ENCODE measurements at regions not wholly inside any gene's neighbourhood (a gene's known extent, or its start where the extent isn't known, plus 50 kb on each side); places are given as distances from the start of the nearest gene placed in this dataset.
"Not testable (repeated sequence)": the region's sequence is repeated elsewhere in the genome, so short reads cannot be mapped to it uniquely, and the experiment has no call there.

- DNase-seq (ENCODE audit: low spot score): no peak
- no peak for ATAC-seq
These were observed 191.6 kb upstream of the CCN2 start for GRCh38 chr6:132142768-132143167.

- no peak for ATAC-seq
- no peak for DNase-seq (ENCODE audit: low spot score)
These were observed 191.1 kb upstream of the CCN2 start for GRCh38 chr6:132142308-132142707.

- DNase-seq (ENCODE audit: low spot score) (no peak), ATAC-seq (no peak)
These were observed 189.0 kb upstream of the CCN2 start for GRCh38 chr6:132140189-132140588.

GRCh38 chr6:132139611-132140010 is 188.4 kb upstream of the CCN2 start:
- ATAC-seq: no peak
- DNase-seq (ENCODE audit: low spot score): no peak

GRCh38 chr6:132136981-132137380 is 185.8 kb upstream of the CCN2 start:
- no peak for DNase-seq (ENCODE audit: low spot score)
- no peak for ATAC-seq

- DNase-seq (ENCODE audit: low spot score) (no peak), ATAC-seq (no peak)
These were observed 184.2 kb upstream of the CCN2 start for GRCh38 chr6:132135409-132135808.

- DNase-seq (ENCODE audit: low spot score): no peak
- no peak for ATAC-seq
These were observed 182.7 kb upstream of the CCN2 start for GRCh38 chr6:132133736-132134445.

- ATAC-seq: no peak
- DNase-seq (ENCODE audit: low spot score): no peak
These were observed 181.9 kb upstream of the CCN2 start for GRCh38 chr6:132132924-132133639.

GRCh38 chr6:132132422-132132821 is 181.2 kb upstream of the CCN2 start:
- DNase-seq (ENCODE audit: low spot score): no peak
- no peak for ATAC-seq

- no peak for DNase-seq (ENCODE audit: low spot score)
- ATAC-seq: no peak
These were observed 180.6 kb upstream of the CCN2 start for GRCh38 chr6:132131758-132132157.

- ATAC-seq (no peak), DNase-seq (ENCODE audit: low spot score) (no peak)
These were observed 180.2 kb upstream of the CCN2 start for GRCh38 chr6:132131351-132131750.

- DNase-seq (ENCODE audit: low spot score): no peak
These were observed 179.6 kb upstream of the CCN2 start for GRCh38 chr6:132130626-132131298.

GRCh38 chr6:132128424-132128823 is 177.3 kb upstream of the CCN2 start:
- no peak for DNase-seq (ENCODE audit: low spot score)
- ATAC-seq: no peak

More at GRCh38 chr6:132130626-132131298, 179.6 kb upstream of the CCN2 start:
- ATAC-seq: no peak

- ATAC-seq (no peak), DNase-seq (ENCODE audit: low spot score) (no peak)
These were observed 175.0 kb upstream of the CCN2 start for GRCh38 chr6:132126150-132126549.

GRCh38 chr6:132122871-132123270 is 171.7 kb upstream of the CCN2 start:
- DNase-seq (ENCODE audit: low spot score) (no peak), ATAC-seq (no peak)

- ATAC-seq (no peak), DNase-seq (ENCODE audit: low spot score) (no peak)
These were observed 171.0 kb upstream of the CCN2 start for GRCh38 chr6:132122176-132122575.

- ATAC-seq (peak; percentile 81), DNase-seq (ENCODE audit: low spot score) (no peak)
These were observed 167.0 kb upstream of the CCN2 start for GRCh38 chr6:132118144-132118543.

GRCh38 chr6:132115714-132116366 is 164.7 kb upstream of the CCN2 start:
- DNase-seq (ENCODE audit: low spot score): no peak
- peak; percentile 72 for ATAC-seq

- ATAC-seq: no peak
These were observed 163.1 kb upstream of the CCN2 start for GRCh38 chr6:132114201-132114825.

GRCh38 chr6:132109752-132110151 is 158.6 kb upstream of the CCN2 start:
- not testable (repeated sequence) for ATAC-seq

More at GRCh38 chr6:132114201-132114825, 163.1 kb upstream of the CCN2 start:
- no peak for DNase-seq (ENCODE audit: low spot score)

GRCh38 chr6:132107896-132108295 is 156.7 kb upstream of the CCN2 start:
- DNase-seq (ENCODE audit: low spot score) (no peak), ATAC-seq (no peak)

More at GRCh38 chr6:132109752-132110151, 158.6 kb upstream of the CCN2 start:
- DNase-seq (ENCODE audit: low spot score): not testable (repeated sequence)
